ENCODE measurements at regions not wholly inside any gene's neighbourhood (a gene's known extent, or its start where the extent isn't known, plus 50 kb on each side); places are given as distances from the start of the nearest gene placed in this dataset.

DNA sequence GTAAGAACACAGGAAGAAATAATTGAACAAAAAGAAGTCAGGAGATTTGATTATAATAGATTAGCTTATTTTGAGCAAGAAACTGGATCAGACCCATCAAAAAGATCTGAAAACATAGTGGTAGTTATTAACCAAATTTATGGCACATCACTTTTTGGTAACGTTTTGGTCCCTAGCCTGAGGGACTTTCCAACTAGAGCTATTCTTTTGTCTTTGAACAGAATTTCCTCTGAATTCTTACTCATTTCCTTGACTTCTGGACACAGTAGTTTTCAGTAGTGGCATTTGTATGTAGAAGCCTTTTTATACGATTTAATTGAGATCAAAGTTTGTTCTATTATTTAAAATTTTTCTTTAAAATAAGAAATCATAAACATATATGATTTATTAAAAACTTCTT lies 96.5 kb upstream of the PDGFD start (continued):
- TF ChIP-seq MXD1 (CRISPR knock-in tag; IDR thresholded peaks at IDR 0.05; ENCODE audit: borderline replicate concordance, poor library complexity, severe bottlenecking) = no peak
- TF ChIP-seq FOXP4 (CRISPR knock-in tag; IDR thresholded peaks at IDR 0.05; ENCODE audit: borderline replicate concordance) = no peak
- TF ChIP-seq GABPB2 (CRISPR knock-in tag; conservative IDR thresholded peaks at IDR 0.05) = no peak
- no peak for TF ChIP-seq SIN3A (IDR thresholded peaks at IDR 0.05; ENCODE audit: borderline replicate concordance in 2 of 2, control insufficient read depth in 1 of 2, low read depth in 2 of 2, low read length in 2 of 2)

DNA sequence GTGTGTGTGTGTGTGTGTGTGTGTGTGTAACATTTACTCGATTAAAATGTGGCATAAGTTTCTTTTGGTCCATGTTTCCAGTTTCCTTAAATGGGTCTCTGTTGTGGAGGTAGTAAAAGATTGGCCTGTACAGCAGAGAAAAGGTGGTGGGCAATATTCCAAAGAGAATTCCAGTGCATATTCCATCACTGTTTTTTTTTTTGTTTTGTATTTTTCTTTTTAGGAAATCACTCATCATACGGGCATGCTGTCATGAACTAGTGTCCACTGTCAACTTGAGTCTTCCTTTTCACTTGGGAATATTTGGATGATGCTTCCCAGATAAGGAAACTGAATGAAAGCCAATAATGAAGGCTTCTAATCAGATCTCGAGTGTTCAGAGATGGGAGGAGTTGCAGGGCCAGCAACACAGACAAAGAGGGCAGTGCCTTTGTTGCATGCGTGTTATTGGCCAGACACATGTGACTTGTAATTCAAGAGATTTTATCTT lies 95.2 kb upstream of the PDGFD start:
- WGBS (ENCODE audit: insufficient coverage, low coverage, missing lambda C conversion rate) = 2% methylated on average over 4 of the region's 4 CpGs
- H3K9ac ChIP-seq (ENCODE audit: insufficient read depth in 1 of 2, low read depth in 2 of 2, low read length in 2 of 2) = no peak overlapping the region
- no peaks in the 10 kb centered on the region for H3K4me1 ChIP-seq (replicated peaks in 1 of 2; ENCODE audit: control insufficient read depth in 2 of 2, insufficient read depth in 2 of 2, low read length in 2 of 2)
- no peak overlapping the region for H3K4me3 ChIP-seq
- DNase-seq (ENCODE audit: extremely low read depth in 1 of 4, low spot score in 3 of 4) = no peak
- no peak for FAIRE-seq
- intact Hi-C loops (cut with micrococcal nuclease) = no loop called here
- no peaks in the 10 kb centered on the region for H3K9me3 ChIP-seq (replicated peaks; ENCODE audit: control insufficient read depth, insufficient read depth, low read depth, low read length)
- no TSS peak for BruUV-seq (replicated peaks)
- no peaks in the 10 kb centered on the region for H3K36me3 ChIP-seq (ENCODE audit: control insufficient read depth, insufficient read depth, low read length)
- H4K20me1 ChIP-seq (replicated peaks; ENCODE audit: control insufficient read depth, insufficient read depth, low read length) = no peaks in the 10 kb centered on the region
- H3K79me2 ChIP-seq (ENCODE audit: control insufficient read depth, insufficient read depth, low read length) = no peaks in the 10 kb centered on the region
- in situ Hi-C loops (cut with MboI) = no loop called here
- H2AFZ ChIP-seq (ENCODE audit: low read depth, low read length) = no peak overlapping the region
- H3K27me3 ChIP-seq (ENCODE audit: control insufficient read depth in 2 of 2, insufficient read depth in 2 of 2, low read length in 2 of 2) = no peaks in the 10 kb centered on the region
- no peak overlapping the region for H3K4me2 ChIP-seq (ENCODE audit: insufficient read depth, low read length)
- H3K9me1 ChIP-seq (ENCODE audit: control insufficient read depth, insufficient read depth, low read length) = no peaks in the 10 kb centered on the region
- H3K27ac ChIP-seq (ENCODE audit: extremely low read depth, low read depth, low read length) = no peak overlapping the region
- ATAC-seq = no peak
- ChIA-PET CTCF (ENCODE audit: low intra/inter-chr PET ratio) (no interaction called here), POLR2A (no interaction called here)
- TF ChIP-seq ZC3H11A (IDR thresholded peaks at IDR 0.05; ENCODE audit: low read depth, low read length) = no peak
- no peak for TF ChIP-seq MEIS2 (IDR thresholded peaks at IDR 0.05; ENCODE audit: partially characterized antibody)
- no peak for TF ChIP-seq RBBP5 (IDR thresholded peaks at IDR 0.05; ENCODE audit: borderline replicate concordance, insufficient read depth, low read length, poor library complexity, severe bottlenecking)
- TF ChIP-seq HNRNPH1 (optimal IDR thresholded peaks at IDR 0.05; ENCODE audit: low read depth, low read length) = no peak
- TF ChIP-seq E2F1 (CRISPR knock-in tag; IDR thresholded peaks at IDR 0.05) = no peak
- TF ChIP-seq SMARCA5 (IDR thresholded peaks at IDR 0.05) = no peak
- TF ChIP-seq CHCHD3 (CRISPR knock-in tag; IDR thresholded peaks at IDR 0.05) = no peak
- TF ChIP-seq TCFL5 (CRISPR knock-in tag; conservative IDR thresholded peaks at IDR 0.05) = no peak

All from K562 (cell line).